ENCODE measurements at regions not wholly inside any gene's neighbourhood (a gene's known extent, or its start where the extent isn't known, plus 50 kb on each side); places are given as distances from the start of the nearest gene placed in this dataset.

DNA sequence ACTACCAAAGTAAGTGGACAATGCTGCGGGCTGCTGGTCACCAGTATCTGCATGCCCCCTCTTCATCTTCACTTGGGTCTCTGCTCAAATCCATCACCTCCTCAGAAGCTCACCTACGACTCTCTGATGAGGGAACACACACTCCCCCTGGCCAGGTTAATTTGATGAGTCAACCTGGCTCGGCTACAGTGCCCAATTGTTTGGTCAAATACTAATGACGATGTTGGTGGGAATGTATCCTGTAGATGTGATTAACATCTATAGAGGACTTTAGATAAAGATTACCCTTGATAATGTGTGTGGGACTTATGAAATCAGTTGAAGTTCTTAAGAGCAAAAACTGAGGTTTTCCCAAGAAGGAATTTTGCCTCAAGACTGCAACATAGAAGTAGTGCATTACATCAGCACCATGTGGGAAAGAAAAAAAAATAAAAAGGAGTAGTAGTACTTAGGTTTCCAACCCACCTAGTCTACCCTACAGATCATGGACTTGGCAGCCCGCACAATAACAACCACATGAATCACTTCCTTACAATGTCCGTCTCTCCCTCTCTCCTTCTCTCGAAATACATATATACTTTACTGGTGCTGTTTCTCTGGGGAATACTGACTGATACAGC lies 467.3 kb downstream of the DNAH5 start:
- no peak overlapping the region for H2AFZ ChIP-seq (ENCODE audit: low read length)

DNA sequence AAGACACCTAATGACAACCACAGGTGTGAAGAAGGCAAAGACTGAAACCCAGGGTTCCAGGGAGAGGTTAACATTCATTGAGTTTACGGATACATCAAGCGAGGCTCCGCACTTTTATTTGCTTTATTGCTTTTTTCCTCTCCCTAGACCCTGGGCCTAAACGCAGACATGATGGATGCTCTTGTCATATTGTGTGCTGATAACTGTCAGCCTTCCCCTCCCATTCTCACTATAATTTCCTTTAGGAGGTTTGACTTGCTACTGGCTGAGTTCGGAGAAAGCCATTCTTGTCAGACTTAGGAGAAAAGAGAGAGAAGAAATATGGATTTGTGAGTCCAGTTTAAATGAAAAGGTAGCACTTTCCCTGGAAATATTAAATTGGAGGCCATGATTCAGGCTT lies 471.6 kb downstream of the DNAH5 start:
- Histone ChIP-seq H3K9me3 (ENCODE audit: low read length) (no peaks in the 10 kb centered on the region), H3K9me2 (ENCODE audit: insufficient read depth, low read length) (no peaks in the 10 kb centered on the region), H3K36me3 (ENCODE audit: insufficient read depth, low read length) (no peaks in the 10 kb centered on the region), H3K4me1 (ENCODE audit: insufficient read depth, low read length, poor library complexity, severe bottlenecking) (no peaks in the 10 kb centered on the region), H3K4me3 (ENCODE audit: low read depth, low read length, poor library complexity, severe bottlenecking) (no peak overlapping the region), H2AFZ (ENCODE audit: low read length) (no peak overlapping the region), H4K20me1 (ENCODE audit: insufficient read depth, low read length) (no peaks in the 10 kb centered on the region), H3K4me2 (ENCODE audit: low read length) (no peak overlapping the region), H3K27ac (ENCODE audit: low read depth, low read length, poor library complexity, severe bottlenecking) (no peak overlapping the region), H3K79me2 (ENCODE audit: insufficient read depth, low read depth, low read length) (no peaks in the 10 kb centered on the region)
- intact Hi-C loops (cut with micrococcal nuclease; ENCODE audit: unreplicated experiment), result no loop called here
- no peak for DNase-seq (ENCODE audit: low spot score)
- ChIA-PET POLR2A (no interaction called here), CTCF (ENCODE audit: unreplicated experiment) (no interaction called here)
- no TSS peak for BruUV-seq (replicated peaks)
- TF ChIP-seq, protein P1, sequence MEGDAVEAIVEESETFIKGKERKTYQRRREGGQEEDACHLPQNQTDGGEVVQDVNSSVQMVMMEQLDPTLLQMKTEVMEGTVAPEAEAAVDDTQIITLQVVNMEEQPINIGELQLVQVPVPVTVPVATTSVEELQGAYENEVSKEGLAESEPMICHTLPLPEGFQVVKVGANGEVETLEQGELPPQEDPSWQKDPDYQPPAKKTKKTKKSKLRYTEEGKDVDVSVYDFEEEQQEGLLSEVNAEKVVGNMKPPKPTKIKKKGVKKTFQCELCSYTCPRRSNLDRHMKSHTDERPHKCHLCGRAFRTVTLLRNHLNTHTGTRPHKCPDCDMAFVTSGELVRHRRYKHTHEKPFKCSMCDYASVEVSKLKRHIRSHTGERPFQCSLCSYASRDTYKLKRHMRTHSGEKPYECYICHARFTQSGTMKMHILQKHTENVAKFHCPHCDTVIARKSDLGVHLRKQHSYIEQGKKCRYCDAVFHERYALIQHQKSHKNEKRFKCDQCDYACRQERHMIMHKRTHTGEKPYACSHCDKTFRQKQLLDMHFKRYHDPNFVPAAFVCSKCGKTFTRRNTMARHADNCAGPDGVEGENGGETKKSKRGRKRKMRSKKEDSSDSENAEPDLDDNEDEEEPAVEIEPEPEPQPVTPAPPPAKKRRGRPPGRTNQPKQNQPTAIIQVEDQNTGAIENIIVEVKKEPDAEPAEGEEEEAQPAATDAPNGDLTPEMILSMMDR (conservative IDR thresholded peaks at IDR 0.05; ENCODE audit: low read length), result no peak
- no peak for TF ChIP-seq EZH2phosphoT487 (IDR thresholded peaks at IDR 0.05; ENCODE audit: borderline replicate concordance, low read depth, low read length)

More for the DNA sequence above, 467.3 kb downstream of the DNAH5 start:
- H3K79me2 ChIP-seq (ENCODE audit: insufficient read depth, low read depth, low read length), result no peaks in the 10 kb centered on the region
- ChIA-PET CTCF (ENCODE audit: unreplicated experiment) (no interaction called here), POLR2A (interaction anchor here (0.6 kb wide), 1 partner anchor 149 kb away, joined by 4 read pairs; no protein-coding TSS in a partner anchor)
- H3K36me3 ChIP-seq (ENCODE audit: insufficient read depth, low read length), result no peaks in the 10 kb centered on the region
- no peaks in the 10 kb centered on the region for H3K4me1 ChIP-seq (ENCODE audit: insufficient read depth, low read length, poor library complexity, severe bottlenecking)
- H3K27ac ChIP-seq (ENCODE audit: low read depth, low read length, poor library complexity, severe bottlenecking), result no peak overlapping the region
- no peaks in the 10 kb centered on the region for H3K9me3 ChIP-seq (ENCODE audit: low read length)
- H3K4me2 ChIP-seq (ENCODE audit: low read length), result no peak overlapping the region
- intact Hi-C loops (cut with micrococcal nuclease; ENCODE audit: unreplicated experiment), result no loop called here
- TF ChIP-seq, protein P1 (conservative IDR thresholded peaks at IDR 0.05; ENCODE audit: low read length), result no peak
- TF ChIP-seq EZH2phosphoT487 (IDR thresholded peaks at IDR 0.05; ENCODE audit: borderline replicate concordance, low read depth, low read length), result no peak
- no peak for DNase-seq (ENCODE audit: low spot score)
- no TSS peak for BruUV-seq (replicated peaks)
- no peaks in the 10 kb centered on the region for H4K20me1 ChIP-seq (ENCODE audit: insufficient read depth, low read length)
- no peak overlapping the region for H3K4me3 ChIP-seq (ENCODE audit: low read depth, low read length, poor library complexity, severe bottlenecking)
- no peaks in the 10 kb centered on the region for H3K9me2 ChIP-seq (ENCODE audit: insufficient read depth, low read length)

DNA sequence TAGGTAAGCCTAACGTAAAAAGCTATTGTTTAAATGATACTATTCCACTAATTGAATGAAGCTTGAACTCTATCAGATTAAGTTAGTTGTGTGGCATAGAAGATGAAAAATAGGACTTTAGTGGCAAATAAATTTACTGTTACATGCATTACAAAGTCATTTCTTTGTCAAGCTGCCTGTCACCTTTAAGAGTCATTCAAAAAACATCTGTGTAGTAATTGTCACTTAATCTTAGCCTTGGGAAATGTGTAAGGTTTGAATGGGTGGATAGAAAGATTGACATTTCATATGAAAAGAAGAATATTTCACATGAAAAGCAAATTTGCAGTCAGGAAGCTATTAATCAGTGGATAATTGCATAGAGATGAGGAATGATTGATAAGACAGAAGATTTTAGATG lies 473.5 kb downstream of the DNAH5 start:
- POLR2A ChIA-PET, result no interaction called here
- no peak overlapping the region for H3K4me2 ChIP-seq (ENCODE audit: low read length)
- no peak overlapping the region for H3K4me3 ChIP-seq (ENCODE audit: low read depth, low read length, poor library complexity, severe bottlenecking)
- no peaks in the 10 kb centered on the region for H3K9me2 ChIP-seq (ENCODE audit: insufficient read depth, low read length)
- no peak for TF ChIP-seq EZH2phosphoT487 (IDR thresholded peaks at IDR 0.05; ENCODE audit: borderline replicate concordance, low read depth, low read length)
- TF ChIP-seq, protein P1 (conservative IDR thresholded peaks at IDR 0.05; ENCODE audit: low read length), result no peak
- H3K36me3 ChIP-seq (ENCODE audit: insufficient read depth, low read length), result no peaks in the 10 kb centered on the region
- no peak for DNase-seq (ENCODE audit: low spot score)
- no peak overlapping the region for H2AFZ ChIP-seq (ENCODE audit: low read length)
- CTCF ChIA-PET (ENCODE audit: unreplicated experiment), result no interaction called here
- H3K4me1 ChIP-seq (ENCODE audit: insufficient read depth, low read length, poor library complexity, severe bottlenecking), result no peaks in the 10 kb centered on the region
- BruUV-seq (replicated peaks), result no TSS peak
- H3K27ac ChIP-seq (ENCODE audit: low read depth, low read length, poor library complexity, severe bottlenecking), result no peak overlapping the region
- intact Hi-C loops (cut with micrococcal nuclease; ENCODE audit: unreplicated experiment), result no loop called here
- H4K20me1 ChIP-seq (ENCODE audit: insufficient read depth, low read length), result no peaks in the 10 kb centered on the region
- no peaks in the 10 kb centered on the region for H3K9me3 ChIP-seq (ENCODE audit: low read length)
- H3K79me2 ChIP-seq (ENCODE audit: insufficient read depth, low read depth, low read length), result no peaks in the 10 kb centered on the region
